B cell (primary cell): ENCODE measurements at regions not wholly inside any gene's neighbourhood (a gene's known extent, or its start where the extent isn't known, plus 50 kb on each side); places are given as distances from the start of the nearest gene placed in this dataset.

Experiments used
- EZH2 ChIP-seq: IDR thresholded peaks from 2 replicates; pipeline ENCODE4 v1.6.1; 2012; ENCODE audit warnings: borderline replicate concordance, low read depth, mild to moderate bottlenecking, moderate library complexity, low read length; ENCODE audit not compliant: insufficient read depth, poor library complexity, severe bottlenecking
- TF ChIP-seq, protein P1 (sequence below): fragments of 200-600 bp; IDR thresholded peaks from one replicate; pipeline ENCODE4 v1.8.0; 2022; ENCODE audit warnings: antibody characterized with exemption, mild to moderate bottlenecking

DNA sequence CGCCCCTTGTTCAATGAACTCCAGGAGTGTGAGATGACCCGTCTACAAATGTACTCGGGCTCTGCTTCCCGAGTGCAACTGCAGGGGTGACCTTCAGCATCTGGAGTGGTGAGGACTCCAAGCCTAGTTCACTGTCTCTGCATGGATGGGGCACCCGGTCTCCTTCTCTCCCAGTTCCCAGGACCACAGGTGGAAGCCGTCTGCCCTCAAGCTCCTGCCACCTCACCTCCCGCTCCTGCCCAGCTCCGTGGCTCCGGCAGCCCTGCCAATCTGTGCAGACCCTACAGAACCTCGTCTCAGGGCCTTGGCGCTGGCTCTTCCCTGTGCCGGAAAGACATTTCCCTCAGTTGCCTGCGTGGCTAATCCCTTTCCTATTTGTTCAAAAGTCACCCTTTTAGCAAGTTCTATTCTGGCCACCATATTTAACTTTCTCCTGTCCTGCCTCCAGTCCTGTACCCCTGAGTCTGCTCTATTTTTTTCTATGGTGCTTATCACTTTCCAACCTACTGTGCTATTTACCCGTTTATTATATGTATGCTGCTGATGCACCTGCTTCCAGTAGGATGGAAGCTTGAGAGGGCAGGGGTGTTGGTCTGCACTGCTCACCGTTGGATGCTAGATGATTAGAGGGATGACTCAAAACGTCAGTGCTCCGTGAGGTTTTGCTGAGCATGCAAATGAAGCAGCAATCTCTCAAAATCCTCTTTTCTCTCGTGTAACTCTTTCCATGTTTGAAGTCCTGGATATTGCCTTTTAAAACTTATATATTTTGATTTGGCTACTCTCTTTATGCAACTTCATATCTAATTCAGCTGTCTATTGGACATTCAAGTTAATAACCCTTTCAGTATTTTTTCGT is 641.4 kb downstream of the ACTR3B start:
- TF ChIP-seq, protein P1, sequence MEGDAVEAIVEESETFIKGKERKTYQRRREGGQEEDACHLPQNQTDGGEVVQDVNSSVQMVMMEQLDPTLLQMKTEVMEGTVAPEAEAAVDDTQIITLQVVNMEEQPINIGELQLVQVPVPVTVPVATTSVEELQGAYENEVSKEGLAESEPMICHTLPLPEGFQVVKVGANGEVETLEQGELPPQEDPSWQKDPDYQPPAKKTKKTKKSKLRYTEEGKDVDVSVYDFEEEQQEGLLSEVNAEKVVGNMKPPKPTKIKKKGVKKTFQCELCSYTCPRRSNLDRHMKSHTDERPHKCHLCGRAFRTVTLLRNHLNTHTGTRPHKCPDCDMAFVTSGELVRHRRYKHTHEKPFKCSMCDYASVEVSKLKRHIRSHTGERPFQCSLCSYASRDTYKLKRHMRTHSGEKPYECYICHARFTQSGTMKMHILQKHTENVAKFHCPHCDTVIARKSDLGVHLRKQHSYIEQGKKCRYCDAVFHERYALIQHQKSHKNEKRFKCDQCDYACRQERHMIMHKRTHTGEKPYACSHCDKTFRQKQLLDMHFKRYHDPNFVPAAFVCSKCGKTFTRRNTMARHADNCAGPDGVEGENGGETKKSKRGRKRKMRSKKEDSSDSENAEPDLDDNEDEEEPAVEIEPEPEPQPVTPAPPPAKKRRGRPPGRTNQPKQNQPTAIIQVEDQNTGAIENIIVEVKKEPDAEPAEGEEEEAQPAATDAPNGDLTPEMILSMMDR, result no peak
- TF ChIP-seq EZH2, result no peak
